B cell (primary cell): ENCODE measurements at regions not wholly inside any gene's neighbourhood (a gene's known extent, or its start where the extent isn't known, plus 50 kb on each side); places are given as distances from the start of the nearest gene placed in this dataset.

ENCODE experiments used
- ATAC-seq: fragments of 200-7000 bp; cut with Tn5 transposase; one replicate; pipeline ENCODE4 v1.10.0; 2021; ENCODE audit warnings: low read depth, mild to moderate bottlenecking, moderate number of reproducible peaks, moderate library complexity
- CTCF ChIA-PET: fragments of 350-600 bp; sonication (Branson Sonifier 250); formaldehyde crosslinking; loops from one replicate; lab custom pipeline; 2021; ENCODE audit warnings: antibody characterized with exemption, inconsistent platforms; lab: Charles Lee
- POLR2A ChIA-PET: fragments of 350-600 bp; sonication (Branson Sonifier 250); formaldehyde crosslinking; loops from one replicate; lab custom pipeline; 2021; ENCODE audit warnings: antibody characterized with exemption; lab: Charles Lee
- DNase-seq: peaks from one replicate; pipeline ENCODE4 v3.0.0; 2013
- H2AFZ ChIP-seq: 2 replicates; pipeline ENCODE4 v1.6.1; 2012; ENCODE audit warnings: mild to moderate bottlenecking, low read depth, low read length; ENCODE audit not compliant: insufficient read depth, poor library complexity, severe bottlenecking
- H3K27ac ChIP-seq, 2 donors: 1 replicate in 1 of 2; 2 replicates in 1 of 2; pipeline ENCODE4 v1.5.1; 2012 to 2013; ENCODE audit warnings: low read length in 2 of 2, mild to moderate bottlenecking in 2 of 2, moderate library complexity in 1 of 2
- H3K27me3 ChIP-seq, 4 experiments: fragments of 200-600 bp in 1 of 4; sonication (generic) in 1 of 4; replicated peaks in 1 of 4; 1 replicate in 2 of 4; 2 replicates in 2 of 4; pipeline versions ENCODE4 v1.6.1 to v1.7.0; 2013 to 2016; ENCODE audit warnings: low read length in 3 of 4, mild to moderate bottlenecking in 2 of 4, mixed read lengths in 1 of 4, moderate library complexity in 1 of 4; ENCODE audit not compliant: insufficient read depth in 4 of 4, control insufficient read depth in 3 of 4; ENCODE audit errors: control extremely low read depth in 1 of 4
- H3K36me3 ChIP-seq, 2 experiments: replicated peaks in 1 of 2; 1 replicate in 1 of 2; 2 replicates in 1 of 2; pipeline versions ENCODE4 v1.6.1 to v1.7.1; 2013; ENCODE audit warnings: low read length in 1 of 2; ENCODE audit not compliant: insufficient read depth in 2 of 2, control insufficient read depth in 1 of 2; ENCODE audit errors: control extremely low read depth in 1 of 2, extremely low read depth in 1 of 2
- H3K4me1 ChIP-seq, 2 donors: fragments of 200-600 bp in 1 of 2; sonication (generic) in 1 of 2; 1 replicate in 1 of 2; 2 replicates in 1 of 2; pipeline versions ENCODE4 v1.5.1 to v1.6.1; 2013 to 2017; ENCODE audit warnings: low read length in 2 of 2; ENCODE audit not compliant: control insufficient read depth in 2 of 2, insufficient read depth in 2 of 2
- H3K4me2 ChIP-seq: replicated peaks from 2 replicates; pipeline ENCODE3; 2012; ENCODE audit warnings: mild to moderate bottlenecking, low read depth, low read length; ENCODE audit not compliant: poor library complexity, severe bottlenecking
- H3K4me3 ChIP-seq, 5 experiments: fragments of 200-600 bp in 1 of 5; sonication (generic) in 1 of 5; 1 replicate in 3 of 5; 2 replicates in 2 of 5; pipeline versions ENCODE4 v1.5.1 to v1.7.0; 2011 to 2016; ENCODE audit warnings: low read length in 4 of 5, mild to moderate bottlenecking in 4 of 5, low read depth in 2 of 5, control low read depth in 1 of 5, moderate library complexity in 1 of 5; ENCODE audit not compliant: insufficient read depth in 1 of 5; ENCODE audit errors: control extremely low read depth in 1 of 5, extremely low read depth in 1 of 5
- H3K79me2 ChIP-seq: fragments of 200-600 bp; sonication (generic); one replicate; pipeline ENCODE4 v1.6.0; 2016; ENCODE audit warnings: low read length; ENCODE audit not compliant: control insufficient read depth, insufficient read depth
- H3K9ac ChIP-seq: fragments of 200-600 bp; sonication (generic); 2 replicates; pipeline ENCODE4 v1.6.1; 2017; ENCODE audit warnings: mild to moderate bottlenecking, low read length, moderate library complexity
- H3K9me3 ChIP-seq, 3 donors: one replicate each; pipeline versions ENCODE4 v1.6.1 to v1.7.1; 2013; ENCODE audit warnings: low read length in 2 of 3; ENCODE audit not compliant: control insufficient read depth in 2 of 3, insufficient read depth in 1 of 3; ENCODE audit errors: control extremely low read depth in 1 of 3
- H4K20me1 ChIP-seq: 2 replicates; pipeline ENCODE4 v1.6.0; 2012; ENCODE audit warnings: mild to moderate bottlenecking, low read length; ENCODE audit not compliant: insufficient read depth, control insufficient read depth, poor library complexity, severe bottlenecking
- H3K27ac Mint-ChIP-seq: one replicate; pipeline ENCODE4 v1.8.0; 2021; ENCODE audit warnings: mixed read lengths
- H3K27me3 Mint-ChIP-seq: one replicate; pipeline ENCODE4 v1.8.0; 2021; ENCODE audit warnings: mixed read lengths
- H3K4me1 Mint-ChIP-seq: one replicate; pipeline ENCODE4 v1.8.0; 2021; ENCODE audit warnings: mixed read lengths
- H3K4me3 Mint-ChIP-seq: one replicate; pipeline ENCODE4 v1.8.0; 2021; ENCODE audit warnings: mixed read lengths
- H3K9me3 Mint-ChIP-seq: one replicate; pipeline ENCODE4 v1.8.0; 2022; ENCODE audit warnings: mixed read lengths; ENCODE audit not compliant: insufficient read depth
- EZH2 ChIP-seq: IDR thresholded peaks from 2 replicates; pipeline ENCODE4 v1.6.1; 2012; ENCODE audit warnings: borderline replicate concordance, low read depth, mild to moderate bottlenecking, moderate library complexity, low read length; ENCODE audit not compliant: insufficient read depth, poor library complexity, severe bottlenecking
- WGBS: methylation state at CpG from one replicate; pipeline ENCODE4 v1.1.5; 2013; ENCODE audit warnings: missing lambda C conversion rate; ENCODE audit not compliant: insufficient coverage; 5-methylcytosine and 5-hydroxymethylcytosine counted together
- intact Hi-C: fragments of 100-400 bp; cut with micrococcal nuclease; formaldehyde crosslinking; loops from one replicate; pipeline ENCODE4 v1.10.0; 2022
- TF ChIP-seq, protein P1 (sequence below): fragments of 200-600 bp; IDR thresholded peaks from one replicate; pipeline ENCODE4 v1.8.0; 2022; ENCODE audit warnings: antibody characterized with exemption, mild to moderate bottlenecking

DNA sequence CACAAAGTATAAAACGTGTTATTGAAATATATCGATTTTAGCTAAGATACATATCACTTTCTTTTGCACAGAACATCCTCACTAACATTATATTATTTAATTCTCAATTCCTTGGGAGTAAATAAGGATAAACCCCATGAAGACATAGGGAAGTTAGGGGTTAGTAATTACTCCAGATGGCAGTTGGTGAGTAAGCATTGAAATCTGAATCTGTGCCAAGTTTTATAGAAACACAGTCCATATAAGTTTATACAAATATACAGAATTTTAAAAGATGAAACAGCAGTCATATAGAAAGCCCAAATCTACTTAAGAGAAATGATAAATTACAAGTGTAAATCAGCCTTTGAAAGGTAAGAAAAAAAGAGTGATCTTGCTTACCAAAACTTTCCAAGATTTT, 200.4 kb upstream of the SYT10 start:
- H3K27me3 Mint-ChIP-seq: no peaks in the 10 kb centered on the region
- Histone ChIP-seq H3K4me1 (no peaks in the 10 kb centered on the region), H3K27me3 (no peaks in the 10 kb centered on the region), H3K4me3 (no peak overlapping the region), H3K79me2 (no peaks in the 10 kb centered on the region), H3K27ac (no peak overlapping the region), H3K4me2 (no peak overlapping the region), H4K20me1 (no peaks in the 10 kb centered on the region), H2AFZ (no peak overlapping the region), H3K9me3 (peaks cover 0 to 1% (median 0%) of the 10 kb centered on the region in 3 donors), H3K36me3 (no peaks in the 10 kb centered on the region), H3K9ac (no peak overlapping the region)
- intact Hi-C loops: no loop called here
- no peak overlapping the region for H3K27ac Mint-ChIP-seq
- H3K4me1 Mint-ChIP-seq: no peaks in the 10 kb centered on the region
- WGBS: no CpG with 5 or more reads among the region's 2 CpGs
- no peak overlapping the region for H3K4me3 Mint-ChIP-seq
- TF ChIP-seq, protein P1, sequence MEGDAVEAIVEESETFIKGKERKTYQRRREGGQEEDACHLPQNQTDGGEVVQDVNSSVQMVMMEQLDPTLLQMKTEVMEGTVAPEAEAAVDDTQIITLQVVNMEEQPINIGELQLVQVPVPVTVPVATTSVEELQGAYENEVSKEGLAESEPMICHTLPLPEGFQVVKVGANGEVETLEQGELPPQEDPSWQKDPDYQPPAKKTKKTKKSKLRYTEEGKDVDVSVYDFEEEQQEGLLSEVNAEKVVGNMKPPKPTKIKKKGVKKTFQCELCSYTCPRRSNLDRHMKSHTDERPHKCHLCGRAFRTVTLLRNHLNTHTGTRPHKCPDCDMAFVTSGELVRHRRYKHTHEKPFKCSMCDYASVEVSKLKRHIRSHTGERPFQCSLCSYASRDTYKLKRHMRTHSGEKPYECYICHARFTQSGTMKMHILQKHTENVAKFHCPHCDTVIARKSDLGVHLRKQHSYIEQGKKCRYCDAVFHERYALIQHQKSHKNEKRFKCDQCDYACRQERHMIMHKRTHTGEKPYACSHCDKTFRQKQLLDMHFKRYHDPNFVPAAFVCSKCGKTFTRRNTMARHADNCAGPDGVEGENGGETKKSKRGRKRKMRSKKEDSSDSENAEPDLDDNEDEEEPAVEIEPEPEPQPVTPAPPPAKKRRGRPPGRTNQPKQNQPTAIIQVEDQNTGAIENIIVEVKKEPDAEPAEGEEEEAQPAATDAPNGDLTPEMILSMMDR: no peak
- no peak for TF ChIP-seq EZH2
- POLR2A ChIA-PET: no interaction called here
- peaks cover under 1% of the 10 kb centered on the region for H3K9me3 Mint-ChIP-seq
- CTCF ChIA-PET: no interaction called here
- no peak for DNase-seq
- ATAC-seq: no peak

DNA sequence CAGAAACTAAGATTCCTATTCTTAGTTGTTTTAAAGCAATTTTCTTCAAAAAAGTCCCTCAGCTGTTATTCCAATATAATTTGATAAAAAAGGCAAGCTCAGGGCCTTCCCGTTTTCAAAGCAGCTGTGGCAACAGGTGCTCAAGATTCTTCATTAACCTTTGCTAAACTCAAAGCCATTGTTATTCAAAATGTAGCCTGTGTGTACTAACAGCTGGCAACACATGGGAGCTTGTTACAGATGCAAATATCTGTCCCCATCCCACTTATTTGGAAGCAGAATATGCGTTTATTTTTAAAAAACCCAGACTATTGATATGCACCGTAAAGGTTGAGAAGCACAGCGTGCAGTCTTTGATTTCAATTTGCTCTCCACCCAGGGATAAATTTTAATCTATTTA, 210.4 kb upstream of the SYT10 start:
- H3K9ac ChIP-seq: no peak overlapping the region
- H2AFZ ChIP-seq: no peak overlapping the region
- Mint-ChIP-seq H3K4me1 (no peaks in the 10 kb centered on the region), H3K9me3 (peaks cover 1% of the 10 kb centered on the region), H3K27ac (no peak overlapping the region), H3K27me3 (no peaks in the 10 kb centered on the region), H3K4me3 (no peak overlapping the region)
- no peak overlapping the region for H3K4me3 ChIP-seq
- no peaks in the 10 kb centered on the region for H4K20me1 ChIP-seq
- H3K9me3 ChIP-seq: peaks cover 0 to 1% (median 0%) of the 10 kb centered on the region in 3 donors
- ChIA-PET CTCF (no interaction called here), POLR2A (no interaction called here)
- no peaks in the 10 kb centered on the region for H3K36me3 ChIP-seq
- WGBS: 89% methylated on average over 2 of the region's 4 CpGs
- no peak overlapping the region for H3K27ac ChIP-seq
- no peaks in the 10 kb centered on the region for H3K79me2 ChIP-seq
- no peak overlapping the region for H3K4me2 ChIP-seq
- TF ChIP-seq, protein P1: no peak
- TF ChIP-seq EZH2: no peak
- no peaks in the 10 kb centered on the region for H3K27me3 ChIP-seq
- DNase-seq (no peak), ATAC-seq (no peak)
- H3K4me1 ChIP-seq: no peaks in the 10 kb centered on the region
- intact Hi-C loops: no loop called here
